H9 (cell line): ENCODE measurements at regions not wholly inside any gene's neighbourhood (a gene's known extent, or its start where the extent isn't known, plus 50 kb on each side); places are given as distances from the start of the nearest gene placed in this dataset.
"Not testable (repeated sequence)": the region's sequence is repeated elsewhere in the genome, so short reads cannot be mapped to it uniquely, and the experiment has no call there.

ENCODE experiments used
- DNase-seq: peaks from one replicate; pipeline ENCODE4 v3.0.0-alpha.2; 2017
- H2AFZ ChIP-seq: one replicate; pipeline ENCODE4 v1.6.1; 2013; ENCODE audit warnings: mild to moderate bottlenecking, low read length, control low read depth, moderate library complexity
- H2AK5ac ChIP-seq: 2 replicates; pipeline ENCODE4 v1.6.1; 2013; ENCODE audit warnings: low read length, control low read depth, mixed read lengths; ENCODE audit not compliant: insufficient read length
- H2BK120ac ChIP-seq: one replicate; pipeline ENCODE4 v1.6.1; 2013; ENCODE audit warnings: low read depth, mild to moderate bottlenecking, low read length, control low read depth, inconsistent platforms; ENCODE audit not compliant: poor library complexity, severe bottlenecking
- H2BK12ac ChIP-seq: 2 replicates; pipeline ENCODE4 v1.6.1; 2013; ENCODE audit warnings: low read length, control low read depth, mixed read lengths, low read depth; ENCODE audit not compliant: insufficient read length
- H2BK15ac ChIP-seq: 2 replicates; pipeline ENCODE4 v1.6.1; 2013; ENCODE audit warnings: low read depth, low read length, control low read depth
- H2BK20ac ChIP-seq: one replicate; pipeline ENCODE4 v1.6.1; 2013; ENCODE audit warnings: low read depth, mild to moderate bottlenecking, low read length, control low read depth, inconsistent platforms; ENCODE audit not compliant: poor library complexity, severe bottlenecking
- H2BK5ac ChIP-seq: 2 replicates; pipeline ENCODE4 v1.6.1; 2013; ENCODE audit warnings: low read length, control low read depth, mixed read lengths; ENCODE audit not compliant: insufficient read length
- H3K14ac ChIP-seq: 2 replicates; pipeline ENCODE4 v1.6.1; 2013; ENCODE audit warnings: low read length, control low read depth; ENCODE audit not compliant: insufficient read depth
- H3K18ac ChIP-seq: 2 replicates; pipeline ENCODE4 v1.6.1; 2013; ENCODE audit warnings: low read depth, mild to moderate bottlenecking, mixed read lengths, low read length, control low read depth; ENCODE audit not compliant: insufficient read length
- H3K23ac ChIP-seq: 2 replicates; pipeline ENCODE4 v1.6.1; 2013; ENCODE audit warnings: low read length, control low read depth, mixed read lengths, low read depth; ENCODE audit not compliant: insufficient read length
- H3K23me2 ChIP-seq: 2 replicates; pipeline ENCODE4 v1.6.1; 2013; ENCODE audit warnings: low read depth, mild to moderate bottlenecking, mixed read lengths, low read length, control low read depth; ENCODE audit not compliant: insufficient read length, poor library complexity, severe bottlenecking
- H3K27ac ChIP-seq: 2 replicates; pipeline ENCODE4 v1.5.1; 2013; ENCODE audit warnings: low read length, control low read depth, mixed read lengths, low read depth; ENCODE audit not compliant: insufficient read length
- H3K27me3 ChIP-seq: 2 replicates; pipeline ENCODE4 v1.6.1; 2013; ENCODE audit warnings: low read length, control low read depth, inconsistent platforms; ENCODE audit not compliant: insufficient read depth
- H3K4ac ChIP-seq: 2 replicates; pipeline ENCODE4 v1.6.1; 2013; ENCODE audit warnings: low read depth, mild to moderate bottlenecking, control low read depth, inconsistent platforms, low read length, moderate library complexity
- H3K4me1 ChIP-seq: 2 replicates; pipeline ENCODE4 v1.6.1; 2013; ENCODE audit warnings: low read length, control low read depth, inconsistent platforms; ENCODE audit not compliant: insufficient read depth
- H3K4me2 ChIP-seq: 2 replicates; pipeline ENCODE4 v1.6.1; 2013; ENCODE audit warnings: low read length, control low read depth, mixed read lengths; ENCODE audit not compliant: insufficient read length, insufficient read depth
- H3K56ac ChIP-seq: 2 replicates; pipeline ENCODE4 v1.6.1; 2013; ENCODE audit warnings: low read depth, mild to moderate bottlenecking, mixed read lengths, low read length, control low read depth; ENCODE audit not compliant: insufficient read length
- H3K79me1 ChIP-seq: 2 replicates; pipeline ENCODE4 v1.6.1; 2013; ENCODE audit warnings: low read depth, mild to moderate bottlenecking, moderate library complexity, low read length, control low read depth, inconsistent platforms; ENCODE audit not compliant: insufficient read depth, poor library complexity, severe bottlenecking
- H3K79me2 ChIP-seq: 2 replicates; pipeline ENCODE4 v1.6.1; 2013; ENCODE audit warnings: low read length, control low read depth, inconsistent platforms; ENCODE audit not compliant: insufficient read depth
- H3K9ac ChIP-seq: 2 replicates; pipeline ENCODE4 v1.6.1; 2013; ENCODE audit warnings: low read length, control low read depth, mixed read lengths; ENCODE audit not compliant: insufficient read length; ENCODE audit errors: extremely low read depth
- H3K9me3 ChIP-seq: one replicate; pipeline ENCODE4 v1.6.1; 2013; ENCODE audit warnings: low read depth, low read length, inconsistent platforms; ENCODE audit not compliant: control insufficient read depth
- H3T11ph ChIP-seq: one replicate; pipeline ENCODE4 v1.6.1; 2013; ENCODE audit warnings: mild to moderate bottlenecking, low read length, control low read depth, inconsistent platforms
- H4K20me1 ChIP-seq: one replicate; pipeline ENCODE4 v1.6.1; 2013; ENCODE audit not compliant: control insufficient read depth, insufficient read length, insufficient read depth
- H4K5ac ChIP-seq: 2 replicates; pipeline ENCODE4 v1.6.1; 2013; ENCODE audit warnings: low read depth, mild to moderate bottlenecking, mixed read lengths, low read length, control low read depth; ENCODE audit not compliant: insufficient read length
- H4K8ac ChIP-seq: replicated peaks from 2 replicates; pipeline ENCODE4 v1.6.1; 2013; ENCODE audit warnings: low read length, control low read depth, mixed read lengths, low read depth; ENCODE audit not compliant: insufficient read length
- H4K91ac ChIP-seq: 2 replicates; pipeline ENCODE4 v1.6.1; 2013; ENCODE audit warnings: low read depth, mild to moderate bottlenecking, moderate library complexity, mixed read lengths, low read length, control low read depth; ENCODE audit not compliant: insufficient read length
- H3K27ac Mint-ChIP-seq, 3 experiments: 2 replicates in 2 of 3; 3 replicates in 1 of 3; pipeline ENCODE4 v1.8.0; 2020 to 2021; ENCODE audit warnings: mixed read lengths in 3 of 3, mild to moderate bottlenecking in 1 of 3, moderate library complexity in 1 of 3
- H3K27me3 Mint-ChIP-seq: 2 replicates; pipeline ENCODE4 v1.8.0; 2021; ENCODE audit warnings: low read depth, mild to moderate bottlenecking, moderate library complexity, mixed read lengths
- H3K36me3 Mint-ChIP-seq, 3 experiments: 2 replicates in 2 of 3; 3 replicates in 1 of 3; pipeline ENCODE4 v1.8.0; 2020 to 2021; ENCODE audit warnings: low read depth in 3 of 3, mixed read lengths in 3 of 3; ENCODE audit not compliant: insufficient read depth in 1 of 3
- H3K4me1 Mint-ChIP-seq, 2 experiments: 2 replicates each; pipeline ENCODE4 v1.8.0; 2020; ENCODE audit warnings: mixed read lengths in 2 of 2
- H3K4me3 Mint-ChIP-seq, 2 experiments: 2 replicates in 1 of 2; 3 replicates in 1 of 2; pipeline ENCODE4 v1.8.0; 2020 to 2021; ENCODE audit warnings: mild to moderate bottlenecking in 2 of 2, mixed read lengths in 2 of 2, moderate library complexity in 1 of 2
- H3K9me3 Mint-ChIP-seq, 2 experiments: 2 replicates in 1 of 2; 3 replicates in 1 of 2; pipeline ENCODE4 v1.8.0; 2020; ENCODE audit warnings: mild to moderate bottlenecking in 2 of 2, mixed read lengths in 2 of 2, moderate library complexity in 1 of 2
- CTCF ChIP-seq: fragments of 200-600 bp; sonication (generic); conservative IDR thresholded peaks from 3 replicates; pipeline ENCODE4 v1.8.0; 2021; ENCODE audit warnings: antibody characterized with exemption, mild to moderate bottlenecking
- WGBS: extraction: QIAGEN DNeasy Blood & Tissue Kit; methylation state at CpG from one replicate; pipeline ENCODE4 v1.1.7; 2013; ENCODE audit warnings: missing lambda C conversion rate, low lambda C conversion rate, mixed read lengths; ENCODE audit not compliant: insufficient read length; ENCODE audit errors: extremely low coverage; 5-methylcytosine and 5-hydroxymethylcytosine counted together

- Mint-ChIP-seq H3K4me1 (peaks cover 19 to 27% of the 10 kb centered on the region in 2 experiments), H3K27ac (no peak overlapping the region), H3K27me3 (peaks cover 2% of the 10 kb centered on the region; the same call in 1 of the 2 replicates), H3K4me3 (no peak overlapping the region), H3K36me3 (no peaks in the 10 kb centered on the region), H3K9me3 (peaks cover 4 to 6% of the 10 kb centered on the region in 2 experiments)
- Histone ChIP-seq H3K4me2 (no peak overlapping the region), H3K79me1 (no peaks in the 10 kb centered on the region), H3K14ac (no peak overlapping the region), H2BK5ac (no peak overlapping the region), H3K18ac (no peak overlapping the region), H2AFZ (no peak overlapping the region), H3K9me3 (no peaks in the 10 kb centered on the region), H3T11ph (no peak overlapping the region), H2BK120ac (no peak overlapping the region), H3K79me2 (no peaks in the 10 kb centered on the region), H4K20me1 (no peaks in the 10 kb centered on the region), H2BK20ac (no peak overlapping the region), H2BK12ac (no peak overlapping the region), H3K9ac (no peak overlapping the region), H4K8ac (no peak overlapping the region), H3K23ac (no peak overlapping the region), H4K5ac (no peak overlapping the region), H2BK15ac (no peak overlapping the region), H3K27ac (no peak overlapping the region), H3K4ac (no peak overlapping the region), H3K23me2 (no peaks in the 10 kb centered on the region), H3K56ac (no peak overlapping the region), H2AK5ac (no peak overlapping the region), H4K91ac (no peak overlapping the region), H3K4me1 (no peaks in the 10 kb centered on the region), H3K27me3 (no peaks in the 10 kb centered on the region)
- DNase-seq, result no peak
- TF ChIP-seq CTCF, result no peak
- WGBS, result no CpG with 5 or more reads among the region's 2 CpGs
Observed at GRCh38 chr2:216930716-216931115, 70.9 kb upstream of the TNP1 start.

- not testable (repeated sequence) for H4K5ac ChIP-seq
- no CpG with 5 or more reads among the region's 4 CpGs for WGBS
Observed at GRCh38 chr2:216929338-216929737, 69.5 kb upstream of the TNP1 start.

More at GRCh38 chr2:216929338-216929737, 69.5 kb upstream of the TNP1 start:
- not testable (repeated sequence) for DNase-seq, H4K91ac ChIP-seq, H3K27ac ChIP-seq, H3K4me3 Mint-ChIP-seq, H3K27me3 Mint-ChIP-seq, H3K23me2 ChIP-seq, H3K9me3 Mint-ChIP-seq, H3K36me3 Mint-ChIP-seq, H3K9me3 ChIP-seq, H3K56ac ChIP-seq, H3K4me2 ChIP-seq, H2BK15ac ChIP-seq, H2BK120ac ChIP-seq, H3K27me3 ChIP-seq, H2AFZ ChIP-seq, H2BK5ac ChIP-seq, H3K9ac ChIP-seq, H3K79me1 ChIP-seq, H4K8ac ChIP-seq, H2BK20ac ChIP-seq, H3K4me1 ChIP-seq, H3T11ph ChIP-seq, H3K4ac ChIP-seq, H3K18ac ChIP-seq, H2BK12ac ChIP-seq, H4K20me1 ChIP-seq, H3K27ac Mint-ChIP-seq, H2AK5ac ChIP-seq, H3K79me2 ChIP-seq, H3K23ac ChIP-seq, H3K14ac ChIP-seq
- peaks cover 25 to 38% of the 10 kb centered on the region in 2 experiments for H3K4me1 Mint-ChIP-seq
